ENCODE measurements at regions not wholly inside any gene's neighbourhood (a gene's known extent, or its start where the extent isn't known, plus 50 kb on each side); places are given as distances from the start of the nearest gene placed in this dataset.

DNA sequence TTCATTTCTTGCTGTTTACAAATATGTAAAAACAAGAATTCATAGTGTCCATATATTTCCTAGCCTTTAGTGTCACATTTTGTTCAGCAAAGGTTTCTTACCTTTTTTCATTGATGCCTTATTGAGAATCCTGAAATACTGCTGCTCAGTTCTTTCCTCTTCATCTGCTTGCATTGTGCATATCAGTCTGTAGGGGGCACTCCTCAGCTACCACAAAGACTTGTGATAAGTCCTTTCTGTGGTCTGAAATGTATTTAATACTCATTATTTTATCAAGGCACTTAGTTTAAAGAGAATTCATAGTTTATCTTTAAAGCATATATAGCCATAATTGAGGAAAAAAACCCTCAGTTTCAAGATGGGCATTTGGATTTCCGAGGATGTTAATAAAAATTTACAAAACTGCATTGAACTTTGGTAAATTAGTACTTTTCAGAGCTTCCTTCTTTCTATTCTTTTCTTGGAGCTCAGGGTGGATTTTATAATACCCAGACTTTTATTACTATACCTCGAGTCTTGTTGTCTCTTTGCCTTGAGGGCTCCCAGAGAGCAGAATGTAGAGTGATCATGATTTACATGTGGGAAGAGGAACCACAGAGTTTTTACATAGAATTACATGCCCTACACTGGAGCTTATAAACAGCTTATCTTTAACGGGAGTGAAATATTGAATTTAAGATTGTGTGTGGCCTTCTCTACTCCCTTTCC lies 570.1 kb downstream of the PLCL1 start:
- Mint-ChIP-seq H3K9me3 (peaks cover 0 to 5% (median 0%) of the 10 kb centered on the region in 6 donors), H3K27me3 (ENCODE audit: low read depth in 3 of 3) (peaks cover 7 to 13% (median 10%) of the 10 kb centered on the region in 3 donors), H3K4me3 (no peak overlapping the region), H3K4me1 (peaks cover 11 to 17% of the 10 kb centered on the region in 2 donors), H3K27ac (no peak overlapping the region), H3K36me3 (no peaks in the 10 kb centered on the region)
- no peak for DNase-seq

DNA sequence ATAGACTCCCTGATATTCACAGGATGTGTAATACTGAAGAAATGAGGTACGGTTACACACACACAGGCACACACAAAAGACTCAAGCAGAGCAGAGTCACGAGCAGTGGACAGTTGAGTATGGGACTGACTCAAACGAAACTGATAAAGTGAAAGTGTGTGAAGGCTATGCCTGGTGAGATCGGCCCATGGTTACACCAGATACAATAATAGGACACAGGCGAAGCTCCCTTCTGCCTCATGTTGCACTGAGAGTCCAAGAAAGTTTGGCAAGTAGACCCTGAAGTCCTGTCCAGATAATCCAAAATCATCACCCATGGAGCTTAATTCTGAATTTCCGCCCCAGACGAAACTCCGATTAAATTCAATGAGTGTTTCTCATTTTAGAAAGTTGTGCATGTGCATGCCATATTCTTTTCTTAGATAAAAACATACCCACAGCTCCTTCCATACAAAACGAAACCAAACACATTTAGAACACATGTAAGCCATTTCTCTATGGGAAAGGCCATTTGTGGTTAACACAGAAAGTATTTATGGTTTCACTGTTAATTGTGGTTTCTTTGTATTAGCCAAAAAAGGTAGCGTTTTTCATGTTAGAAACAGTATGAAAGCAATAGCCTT lies 567.6 kb downstream of the PLCL1 start:
- Mint-ChIP-seq H3K9me3 (peaks cover 0 to 5% (median 0%) of the 10 kb centered on the region in 6 donors), H3K4me3 (peak overlapping the region in 4 of 5 donors; percentile 39 to 66 (median 54)), H3K27ac (no peak overlapping the region), H3K36me3 (no peaks in the 10 kb centered on the region), H3K4me1 (peaks cover 11 to 17% of the 10 kb centered on the region in 2 donors), H3K27me3 (ENCODE audit: low read depth in 3 of 3) (peaks cover 7 to 14% (median 10%) of the 10 kb centered on the region in 3 donors)
- peak; percentile 3 to 13 (median 11) for DNase-seq

DNA sequence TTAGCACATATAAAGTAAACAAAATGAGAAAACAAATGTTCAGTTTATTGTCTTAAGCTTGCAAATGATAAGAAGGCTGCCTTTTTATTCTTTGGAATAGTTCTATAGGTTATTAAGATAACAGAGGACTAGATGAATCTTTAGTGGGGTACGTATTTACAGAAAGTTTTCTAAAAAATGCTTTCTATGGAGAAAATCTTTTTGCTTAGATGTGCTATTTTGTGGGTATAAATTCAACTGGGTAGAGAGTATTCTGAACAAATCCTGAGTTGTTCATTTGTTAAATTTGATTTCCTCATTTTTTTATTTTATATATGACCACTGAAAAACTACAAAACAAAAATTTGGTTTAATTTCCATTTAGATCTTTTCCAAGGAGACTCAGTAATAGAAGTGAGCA lies 566.9 kb downstream of the PLCL1 start:
- Mint-ChIP-seq H3K4me1 (peaks cover 11 to 17% of the 10 kb centered on the region in 2 donors), H3K27ac (no peak overlapping the region), H3K4me3 (peak overlapping the region in 3 of 5 donors; percentile 5 to 41 (median 21)), H3K27me3 (ENCODE audit: low read depth in 3 of 3) (peaks cover 5 to 13% (median 8%) of the 10 kb centered on the region in 3 donors), H3K9me3 (peaks cover 0 to 2% (median 0%) of the 10 kb centered on the region in 6 donors), H3K36me3 (no peaks in the 10 kb centered on the region)
- DNase-seq = no peak

DNA sequence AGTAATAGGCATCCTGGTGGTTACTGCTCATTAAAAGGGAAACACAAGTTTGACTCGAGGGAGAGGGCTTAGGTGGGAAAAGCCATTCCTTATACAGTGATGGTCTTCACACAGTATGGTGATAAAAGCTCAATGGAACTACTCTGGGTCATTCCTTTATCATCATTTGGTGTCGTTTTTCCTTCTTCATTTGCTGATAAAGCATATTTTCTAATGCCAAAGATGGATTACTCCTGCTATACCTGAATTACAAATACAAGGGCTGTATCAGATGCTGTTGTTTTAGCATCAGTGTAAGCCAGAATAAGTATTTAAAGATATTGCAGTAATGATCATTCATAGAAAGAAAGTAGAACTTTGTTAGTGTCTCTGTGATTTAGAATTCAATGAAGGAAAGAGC lies 563.7 kb downstream of the PLCL1 start:
- Mint-ChIP-seq H3K36me3 (no peaks in the 10 kb centered on the region), H3K4me3 (no peak overlapping the region), H3K27ac (no peak overlapping the region), H3K27me3 (ENCODE audit: low read depth in 3 of 3) (peaks cover 6 to 13% (median 7%) of the 10 kb centered on the region in 3 donors), H3K9me3 (peaks cover 0 to 2% (median 0%) of the 10 kb centered on the region in 6 donors), H3K4me1 (peaks cover 11 to 17% of the 10 kb centered on the region in 2 donors)
- DNase-seq = no peak

DNA sequence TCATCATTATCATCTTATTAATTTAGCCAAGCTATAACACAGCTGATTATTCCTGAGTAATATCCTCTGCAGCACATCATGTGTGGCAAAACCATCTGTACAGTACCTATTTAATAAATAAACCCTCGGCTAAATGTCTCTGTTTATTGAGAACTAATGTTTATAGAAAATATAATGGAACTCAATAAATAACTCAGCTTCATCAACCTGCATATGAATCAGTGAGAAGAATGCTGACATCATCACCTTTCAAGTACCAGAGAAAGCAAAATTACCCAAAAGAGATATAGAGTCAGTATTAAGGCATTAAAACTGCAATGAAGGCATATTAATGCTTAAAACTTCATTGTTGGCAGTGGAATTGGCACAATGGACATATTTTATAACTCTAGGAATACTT lies 558.3 kb downstream of the PLCL1 start:
- H3K27ac Mint-ChIP-seq = no peak overlapping the region
- DNase-seq = no peak
- no peak overlapping the region for H3K4me3 Mint-ChIP-seq
- no peaks in the 10 kb centered on the region for H3K4me1 Mint-ChIP-seq
- peaks cover 0 to 2% (median 0%) of the 10 kb centered on the region in 6 donors for H3K9me3 Mint-ChIP-seq
- H3K27me3 Mint-ChIP-seq (ENCODE audit: low read depth in 3 of 3) = peaks cover 4 to 13% (median 6%) of the 10 kb centered on the region in 3 donors
- no peaks in the 10 kb centered on the region for H3K36me3 Mint-ChIP-seq

DNA sequence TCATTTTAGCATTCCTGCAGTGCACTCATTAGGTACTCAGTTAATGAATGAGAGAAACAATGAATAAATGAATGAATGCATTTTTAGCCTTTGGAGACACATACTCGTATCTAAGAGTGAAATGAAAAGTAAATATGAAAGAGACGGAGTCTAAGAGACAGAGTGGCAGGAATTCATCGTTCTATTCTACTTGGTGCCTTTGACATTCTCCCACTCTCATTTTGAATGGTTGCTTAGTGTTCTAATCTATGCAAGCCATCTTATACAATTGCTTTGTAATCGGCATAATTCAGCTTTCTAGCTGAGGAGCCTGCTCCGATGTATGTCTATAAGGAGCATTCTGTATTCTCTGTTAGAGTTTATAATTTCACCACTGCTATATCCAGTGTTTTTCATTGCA lies 554.9 kb downstream of the PLCL1 start:
- H3K27me3 Mint-ChIP-seq (ENCODE audit: low read depth in 3 of 3) = peaks cover 1 to 6% (median 4%) of the 10 kb centered on the region in 3 donors
- DNase-seq = no peak

DNA sequence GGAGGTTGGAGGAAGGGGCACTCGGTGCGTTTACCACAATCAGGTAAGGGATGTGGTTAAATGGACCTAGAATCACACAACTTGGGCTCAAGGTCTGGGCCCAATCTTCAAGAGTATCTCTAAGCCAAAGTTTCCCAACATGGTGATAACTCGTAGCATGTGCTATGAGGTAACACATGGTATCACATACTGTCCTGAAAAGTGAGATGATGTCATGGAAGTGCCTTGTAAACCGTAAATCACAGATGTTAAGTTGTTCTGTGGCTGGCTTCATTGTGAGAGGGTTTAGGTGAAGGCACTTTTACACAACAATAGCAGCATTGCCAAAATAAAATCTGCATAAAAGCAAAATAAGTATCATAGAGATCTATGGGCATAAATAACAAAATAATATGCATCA lies 551.8 kb downstream of the PLCL1 start:
- DNase-seq = no peak
- H3K9me3 Mint-ChIP-seq = peaks cover 0 to 5% (median 0%) of the 10 kb centered on the region in 6 donors
- H3K4me1 Mint-ChIP-seq = no peaks in the 10 kb centered on the region
- H3K27me3 Mint-ChIP-seq (ENCODE audit: low read depth in 3 of 3) = peaks cover 0 to 4% (median 0%) of the 10 kb centered on the region in 3 donors
- H3K36me3 Mint-ChIP-seq = no peaks in the 10 kb centered on the region
- H3K4me3 Mint-ChIP-seq = no peak overlapping the region
- H3K27ac Mint-ChIP-seq = no peak overlapping the region

More for the DNA sequence above, 554.9 kb downstream of the PLCL1 start:
- H3K9me3 Mint-ChIP-seq = peaks cover 0 to 5% (median 0%) of the 10 kb centered on the region in 6 donors
- H3K27ac Mint-ChIP-seq = no peak overlapping the region
- H3K4me3 Mint-ChIP-seq = no peak overlapping the region
- H3K36me3 Mint-ChIP-seq = no peaks in the 10 kb centered on the region
- H3K4me1 Mint-ChIP-seq = no peaks in the 10 kb centered on the region

DNA sequence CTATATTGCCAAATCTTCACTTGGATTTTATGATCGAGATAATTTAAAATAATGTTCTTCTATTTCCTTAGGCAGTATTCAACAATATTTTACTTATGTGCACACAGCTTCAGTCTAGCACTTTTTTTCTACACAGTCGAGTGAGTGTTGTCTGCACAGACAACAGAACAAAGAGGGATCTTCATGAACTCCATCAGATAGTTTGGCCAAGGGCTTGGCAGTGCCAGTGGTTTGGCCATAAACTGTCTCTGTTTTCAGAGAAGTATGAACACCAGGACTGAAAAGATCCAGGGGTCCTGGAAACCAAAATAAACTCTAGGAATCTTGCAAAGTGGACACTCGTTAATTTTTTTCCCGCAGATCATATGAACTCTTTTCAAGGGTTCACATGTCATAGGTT lies 547.3 kb downstream of the PLCL1 start:
- no peaks in the 10 kb centered on the region for H3K4me1 Mint-ChIP-seq
- H3K9me3 Mint-ChIP-seq = peaks cover 0 to 2% (median 0%) of the 10 kb centered on the region in 6 donors
- H3K27me3 Mint-ChIP-seq (ENCODE audit: low read depth in 3 of 3) = peaks cover 0 to 5% (median 4%) of the 10 kb centered on the region in 3 donors
- no peak for DNase-seq
- no peak overlapping the region for H3K27ac Mint-ChIP-seq
- no peak overlapping the region for H3K4me3 Mint-ChIP-seq
- H3K36me3 Mint-ChIP-seq = no peaks in the 10 kb centered on the region

DNA sequence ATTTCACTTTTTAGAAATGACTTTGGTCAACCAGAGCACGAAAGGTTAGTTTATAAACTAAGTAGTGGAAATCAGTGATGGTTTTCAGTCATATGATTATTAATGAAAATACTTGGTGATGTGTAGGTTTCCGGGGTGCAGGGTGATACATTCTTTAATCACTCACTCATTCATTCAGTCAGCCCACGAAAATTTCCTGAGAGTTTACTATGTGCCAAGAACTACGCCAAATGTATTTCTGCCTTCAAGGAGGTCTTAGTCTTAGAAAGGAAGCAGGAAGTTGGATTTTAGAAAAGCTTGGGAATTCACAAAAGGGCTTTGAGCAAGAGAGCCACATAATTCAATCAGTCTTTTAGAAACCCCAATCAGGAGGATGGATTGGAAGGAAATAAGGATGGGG lies 543.6 kb downstream of the PLCL1 start:
- no peak overlapping the region for H3K4me3 Mint-ChIP-seq
- H3K36me3 Mint-ChIP-seq = no peaks in the 10 kb centered on the region
- H3K27me3 Mint-ChIP-seq (ENCODE audit: low read depth in 3 of 3) = peaks cover 0 to 8% (median 7%) of the 10 kb centered on the region in 3 donors
- H3K9me3 Mint-ChIP-seq = peaks cover 0 to 2% (median 0%) of the 10 kb centered on the region in 6 donors
- H3K27ac Mint-ChIP-seq = no peak overlapping the region
- DNase-seq = no peak
- H3K4me1 Mint-ChIP-seq = no peaks in the 10 kb centered on the region

DNA sequence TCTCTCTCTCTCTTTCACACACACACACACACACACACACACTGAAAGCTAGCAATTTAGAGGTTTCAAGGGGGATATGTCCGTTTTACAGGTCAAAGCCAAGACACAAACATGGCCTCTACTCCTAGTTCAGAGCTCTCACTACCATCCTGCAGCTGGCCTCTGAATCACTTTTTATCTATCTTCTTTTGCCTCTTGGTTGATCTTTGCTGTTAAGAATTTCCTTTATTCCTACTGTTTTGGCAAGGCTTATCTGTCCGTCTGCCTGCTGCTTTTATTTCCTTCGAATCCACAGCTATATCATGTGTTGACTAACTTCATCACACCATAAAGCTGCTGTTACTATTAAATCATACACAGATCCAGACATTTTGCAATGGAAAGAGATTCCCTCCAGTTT lies 543.0 kb downstream of the PLCL1 start:
- no peak for DNase-seq
- peaks cover 0 to 2% (median 0%) of the 10 kb centered on the region in 6 donors for H3K9me3 Mint-ChIP-seq
- H3K4me3 Mint-ChIP-seq = no peak overlapping the region
- H3K4me1 Mint-ChIP-seq = no peaks in the 10 kb centered on the region
- no peak overlapping the region for H3K27ac Mint-ChIP-seq
- H3K27me3 Mint-ChIP-seq (ENCODE audit: low read depth in 3 of 3) = peaks cover 0 to 8% (median 7%) of the 10 kb centered on the region in 3 donors
- H3K36me3 Mint-ChIP-seq = no peaks in the 10 kb centered on the region

DNA sequence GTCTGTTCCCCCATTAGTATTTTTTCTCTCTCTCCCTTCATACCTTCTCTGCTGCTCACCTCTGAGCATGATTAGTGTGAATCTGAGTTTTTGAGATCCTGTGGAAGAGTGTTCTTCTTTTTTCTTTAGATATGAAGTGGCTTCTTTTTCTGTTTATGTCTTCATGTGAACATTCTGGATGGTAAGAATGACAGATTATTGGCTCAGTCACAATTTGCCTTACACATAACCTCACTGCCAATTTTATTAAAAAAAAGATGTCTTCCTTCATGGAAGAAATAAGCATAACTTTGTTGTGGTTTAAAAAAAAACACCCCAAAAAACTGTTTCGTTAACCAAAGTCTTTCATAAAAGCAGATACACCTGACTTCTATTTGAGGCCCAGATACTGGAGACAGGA lies 539.1 kb downstream of the PLCL1 start:
- H3K27ac Mint-ChIP-seq = no peak overlapping the region
- H3K27me3 Mint-ChIP-seq (ENCODE audit: low read depth in 3 of 3) = peaks cover 0 to 6% (median 4%) of the 10 kb centered on the region in 3 donors
- DNase-seq = no peak
- H3K4me3 Mint-ChIP-seq = no peak overlapping the region
- peaks cover 0 to 2% (median 0%) of the 10 kb centered on the region in 6 donors for H3K9me3 Mint-ChIP-seq
- H3K4me1 Mint-ChIP-seq = no peaks in the 10 kb centered on the region
- H3K36me3 Mint-ChIP-seq = no peaks in the 10 kb centered on the region

DNA sequence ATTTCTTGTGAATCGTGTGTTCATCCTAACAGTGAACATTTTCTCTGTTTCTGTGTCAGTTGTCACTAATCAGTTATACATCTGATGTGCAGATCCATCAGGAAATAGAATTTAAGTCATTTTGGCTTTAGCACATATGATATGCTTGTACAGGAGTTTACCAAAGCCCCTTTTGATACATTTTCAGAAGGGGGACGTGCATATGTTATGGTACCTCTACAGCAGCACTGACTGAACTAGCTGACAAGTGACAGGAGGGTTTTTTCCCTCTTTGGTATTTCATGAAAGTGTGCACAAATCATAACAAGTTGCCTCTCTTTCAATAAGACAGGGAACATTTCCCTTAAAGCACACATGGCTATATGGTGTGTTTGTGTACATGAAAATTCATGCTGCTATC lies 536.5 kb downstream of the PLCL1 start:
- DNase-seq = no peak
- Mint-ChIP-seq H3K36me3 (no peaks in the 10 kb centered on the region), H3K4me3 (no peak overlapping the region), H3K27ac (no peak overlapping the region), H3K4me1 (no peaks in the 10 kb centered on the region), H3K9me3 (peaks cover 0 to 2% (median 0%) of the 10 kb centered on the region in 6 donors), H3K27me3 (ENCODE audit: low read depth in 3 of 3) (peaks cover 2 to 4% (median 3%) of the 10 kb centered on the region in 3 donors)

DNA sequence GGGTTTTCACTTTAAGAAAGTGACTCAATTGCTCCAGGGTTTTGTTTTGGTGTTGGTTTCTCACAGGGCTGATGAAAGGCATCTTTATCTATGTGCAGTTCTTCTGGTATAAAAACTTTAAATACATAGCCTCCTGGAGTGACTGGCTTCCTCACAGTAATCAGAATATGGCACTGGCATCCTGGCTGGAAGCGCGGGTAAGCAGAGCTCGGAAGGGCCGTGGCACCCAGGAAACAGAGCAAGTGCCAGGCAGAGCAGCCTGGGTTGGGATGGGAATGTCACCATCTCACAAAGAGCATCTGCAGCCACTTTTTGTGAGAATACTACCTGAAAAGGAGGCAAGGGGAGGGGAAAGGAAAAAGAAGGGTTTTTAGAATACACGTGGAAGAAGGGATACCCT lies 534.7 kb downstream of the PLCL1 start:
- Mint-ChIP-seq H3K27ac (no peak overlapping the region), H3K4me3 (no peak overlapping the region), H3K4me1 (no peaks in the 10 kb centered on the region), H3K36me3 (no peaks in the 10 kb centered on the region), H3K9me3 (no peaks in the 10 kb centered on the region), H3K27me3 (ENCODE audit: low read depth in 3 of 3) (peaks cover 2 to 4% (median 3%) of the 10 kb centered on the region in 3 donors)
- no peak for DNase-seq

DNA sequence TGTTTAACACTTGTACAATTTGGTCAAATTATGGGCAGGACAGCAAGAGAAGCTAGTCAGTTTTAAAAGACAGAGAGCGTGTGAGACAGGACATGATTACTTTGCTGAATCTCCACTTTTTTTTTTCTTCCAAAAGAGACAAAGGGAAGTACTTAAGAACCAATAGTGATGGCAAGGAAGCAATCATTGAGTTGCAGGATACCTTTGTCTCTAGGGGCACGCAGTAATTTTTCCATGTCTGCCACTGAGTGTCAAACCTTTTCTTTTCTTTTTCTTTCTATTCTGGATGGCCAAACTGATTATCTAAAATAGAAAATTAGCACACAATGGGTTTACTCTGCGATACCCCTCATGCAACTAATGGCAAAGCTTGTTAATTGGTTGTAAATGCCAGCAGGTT lies 533.0 kb downstream of the PLCL1 start:
- Mint-ChIP-seq H3K4me1 (no peaks in the 10 kb centered on the region), H3K4me3 (no peak overlapping the region), H3K27ac (no peak overlapping the region), H3K36me3 (no peaks in the 10 kb centered on the region), H3K9me3 (no peaks in the 10 kb centered on the region), H3K27me3 (ENCODE audit: low read depth in 3 of 3) (peaks cover 2 to 3% (median 3%) of the 10 kb centered on the region in 3 donors)
- no peak for DNase-seq

Data from immature natural killer cell (primary cell).